ENCODE measurements at regions not wholly inside any gene's neighbourhood (a gene's known extent, or its start where the extent isn't known, plus 50 kb on each side); places are given as distances from the start of the nearest gene placed in this dataset.
"Not testable (repeated sequence)": the region's sequence is repeated elsewhere in the genome, so short reads cannot be mapped to it uniquely, and the experiment has no call there.

GRCh38 chr4:154124539-154125255 is 335.8 kb upstream of the SFRP2 start:
- ChIA-PET CTCF (no interaction called here), POLR2A (no interaction called here)
- DNase-seq (ENCODE audit: extremely low spot score): no peak
- TF ChIP-seq CTBP1 (IDR thresholded peaks at IDR 0.05; ENCODE audit: borderline replicate concordance) (no peak), BHLHE40 (IDR thresholded peaks at IDR 0.05; ENCODE audit: borderline replicate concordance) (no peak), SP1 (IDR thresholded peaks at IDR 0.05) (no peak), ZNF384 (IDR thresholded peaks at IDR 0.05) (no peak), FOXK2 (IDR thresholded peaks at IDR 0.05) (no peak), PKNOX1 (IDR thresholded peaks at IDR 0.05) (no peak), FOXA1 (IDR thresholded peaks at IDR 0.05) (no peak), NFRKB (IDR thresholded peaks at IDR 0.05) (no peak)

GRCh38 chr4:154123897-154124296 is 335.0 kb upstream of the SFRP2 start:
- TF ChIP-seq SP1 (IDR thresholded peaks at IDR 0.05): no peak
- no peak for TF ChIP-seq HDGF (IDR thresholded peaks at IDR 0.05; ENCODE audit: borderline replicate concordance)
- no peak for TF ChIP-seq NFRKB (IDR thresholded peaks at IDR 0.05)
- no peak for TF ChIP-seq ARNT (IDR thresholded peaks at IDR 0.05)
- TF ChIP-seq SUZ12 (IDR thresholded peaks at IDR 0.05): no peak
- TF ChIP-seq TARDBP (IDR thresholded peaks at IDR 0.05): no peak
- no peak for DNase-seq (ENCODE audit: extremely low spot score)
- ChIA-PET CTCF (no interaction called here), POLR2A (no interaction called here)

- ChIA-PET POLR2A (no interaction called here), CTCF (no interaction called here)
- no peak for DNase-seq (ENCODE audit: extremely low spot score)
- TF ChIP-seq CTBP1 (IDR thresholded peaks at IDR 0.05; ENCODE audit: borderline replicate concordance): no peak
- TF ChIP-seq ZNF384 (IDR thresholded peaks at IDR 0.05): no peak
- TF ChIP-seq L3MBTL2 (conservative IDR thresholded peaks at IDR 0.05): no peak
- no peak for TF ChIP-seq BHLHE40 (IDR thresholded peaks at IDR 0.05; ENCODE audit: borderline replicate concordance)
- TF ChIP-seq FOXK2 (IDR thresholded peaks at IDR 0.05): no peak
- TF ChIP-seq PKNOX1 (IDR thresholded peaks at IDR 0.05): no peak
- TF ChIP-seq SUZ12 (IDR thresholded peaks at IDR 0.05): no peak
- no peak for TF ChIP-seq ELF4 (IDR thresholded peaks at IDR 0.05)
- TF ChIP-seq FOXM1 (IDR thresholded peaks at IDR 0.05; ENCODE audit: borderline replicate concordance): no peak
- no peak for TF ChIP-seq FOXA1 (IDR thresholded peaks at IDR 0.05)
- TF ChIP-seq LEF1 (IDR thresholded peaks at IDR 0.05; ENCODE audit: borderline replicate concordance): no peak
- TF ChIP-seq HDGF (IDR thresholded peaks at IDR 0.05; ENCODE audit: borderline replicate concordance): no peak
- TF ChIP-seq NFRKB (IDR thresholded peaks at IDR 0.05): no peak
- no peak for TF ChIP-seq ARNT (IDR thresholded peaks at IDR 0.05)
- no peak for TF ChIP-seq SP1 (IDR thresholded peaks at IDR 0.05)
- no peak for TF ChIP-seq TARDBP (IDR thresholded peaks at IDR 0.05)
These were observed 331.9 kb upstream of the SFRP2 start for GRCh38 chr4:154120690-154121345.

GRCh38 chr4:154120006-154120676 is 331.3 kb upstream of the SFRP2 start:
- CTCF ChIA-PET: no interaction called here
- TF ChIP-seq LEF1 (IDR thresholded peaks at IDR 0.05; ENCODE audit: borderline replicate concordance): no peak
- DNase-seq (ENCODE audit: extremely low spot score): no peak
- POLR2A ChIA-PET: no interaction called here

GRCh38 chr4:154119317-154119716 is 330.4 kb upstream of the SFRP2 start:
- TF ChIP-seq FOXA1 (IDR thresholded peaks at IDR 0.05) (no peak), L3MBTL2 (conservative IDR thresholded peaks at IDR 0.05) (no peak), BHLHE40 (IDR thresholded peaks at IDR 0.05; ENCODE audit: borderline replicate concordance) (no peak)
- ChIA-PET CTCF (no interaction called here), POLR2A (no interaction called here)
- DNase-seq (ENCODE audit: extremely low spot score): no peak

GRCh38 chr4:154117726-154118125 is 328.8 kb upstream of the SFRP2 start:
- CTCF ChIA-PET; POLR2A ChIA-PET; DNase-seq (ENCODE audit: extremely low spot score): not testable (repeated sequence)

GRCh38 chr4:154107337-154107736 is 318.5 kb upstream of the SFRP2 start:
- CTCF ChIA-PET: no interaction called here
- TF ChIP-seq FOXA1 (IDR thresholded peaks at IDR 0.05): no peak
- no peak for TF ChIP-seq PKNOX1 (IDR thresholded peaks at IDR 0.05)
- TF ChIP-seq ELF4 (IDR thresholded peaks at IDR 0.05): no peak
- TF ChIP-seq ARNT (IDR thresholded peaks at IDR 0.05): no peak
- no peak for TF ChIP-seq NFRKB (IDR thresholded peaks at IDR 0.05)
- no peak for TF ChIP-seq ZNF384 (IDR thresholded peaks at IDR 0.05)
- no peak for TF ChIP-seq SUZ12 (IDR thresholded peaks at IDR 0.05)
- no peak for TF ChIP-seq TARDBP (IDR thresholded peaks at IDR 0.05)
- no peak for TF ChIP-seq HDGF (IDR thresholded peaks at IDR 0.05; ENCODE audit: borderline replicate concordance)
- no peak for TF ChIP-seq BHLHE40 (IDR thresholded peaks at IDR 0.05; ENCODE audit: borderline replicate concordance)
- no peak for TF ChIP-seq FOXM1 (IDR thresholded peaks at IDR 0.05; ENCODE audit: borderline replicate concordance)
- TF ChIP-seq CTBP1 (IDR thresholded peaks at IDR 0.05; ENCODE audit: borderline replicate concordance): no peak
- no peak for TF ChIP-seq LEF1 (IDR thresholded peaks at IDR 0.05; ENCODE audit: borderline replicate concordance)
- no peak for TF ChIP-seq FOXK2 (IDR thresholded peaks at IDR 0.05)
- TF ChIP-seq SP1 (IDR thresholded peaks at IDR 0.05): no peak
- DNase-seq (ENCODE audit: extremely low spot score): no peak
- POLR2A ChIA-PET: no interaction called here
